Trophoblast cell (in vitro differentiated cells and primary cell): ENCODE measurements at regions not wholly inside any gene's neighbourhood (a gene's known extent, or its start where the extent isn't known, plus 50 kb on each side); places are given as distances from the start of the nearest gene placed in this dataset.

Source experiments
- DNase-seq, 2 donors: peaks; one replicate each; pipeline ENCODE4 v3.0.0-alpha.2; 2016
- H2AFZ ChIP-seq: 2 replicates; pipeline ENCODE4 v1.6.1; 2013; ENCODE audit warnings: low read length, moderate library complexity, mild to moderate bottlenecking; ENCODE audit not compliant: insufficient read depth, poor library complexity
- H2AK5ac ChIP-seq: 2 replicates; pipeline ENCODE4 v1.6.1; 2013; ENCODE audit warnings: mild to moderate bottlenecking, low read length
- H2BK120ac ChIP-seq: 2 replicates; pipeline ENCODE4 v1.6.1; 2013; ENCODE audit warnings: low read length, mild to moderate bottlenecking, moderate library complexity; ENCODE audit not compliant: insufficient read depth, poor library complexity
- H2BK12ac ChIP-seq: 2 replicates; pipeline ENCODE4 v1.6.1; 2013; ENCODE audit warnings: mild to moderate bottlenecking, low read length, moderate library complexity
- H2BK5ac ChIP-seq: 2 replicates; pipeline ENCODE4 v1.6.1; 2013; ENCODE audit warnings: low read length, low read depth, moderate library complexity, mild to moderate bottlenecking; ENCODE audit not compliant: poor library complexity
- H3K14ac ChIP-seq: 2 replicates; pipeline ENCODE4 v1.6.1; 2013; ENCODE audit warnings: mild to moderate bottlenecking, low read length
- H3K18ac ChIP-seq: 2 replicates; pipeline ENCODE4 v1.6.1; 2013; ENCODE audit warnings: mild to moderate bottlenecking, low read length
- H3K23ac ChIP-seq: 2 replicates; pipeline ENCODE4 v1.6.1; 2013; ENCODE audit warnings: low read length
- H3K27ac ChIP-seq: 2 replicates; pipeline ENCODE4 v1.5.1; 2013; ENCODE audit warnings: low read depth, mild to moderate bottlenecking, inconsistent platforms, low read length, moderate library complexity
- H3K27me3 ChIP-seq: 2 replicates; pipeline ENCODE4 v1.6.1; 2013; ENCODE audit warnings: inconsistent platforms, mild to moderate bottlenecking, low read length, moderate library complexity; ENCODE audit not compliant: insufficient read depth
- H3K36me3 ChIP-seq, 2 experiments: 1 replicate in 1 of 2; 2 replicates in 1 of 2; pipeline ENCODE4 v1.6.1; 2013; ENCODE audit warnings: low read length in 2 of 2, mild to moderate bottlenecking in 2 of 2, moderate library complexity in 1 of 2; ENCODE audit not compliant: insufficient read depth in 2 of 2, control insufficient read depth in 1 of 2
- H3K4ac ChIP-seq: 2 replicates; pipeline ENCODE4 v1.6.1; 2013; ENCODE audit warnings: low read depth, mild to moderate bottlenecking, low read length, moderate library complexity
- H3K4me1 ChIP-seq, 2 experiments: 1 replicate in 1 of 2; 2 replicates in 1 of 2; pipeline ENCODE4 v1.6.1; 2013; ENCODE audit warnings: low read length in 2 of 2, mild to moderate bottlenecking in 2 of 2, moderate library complexity in 1 of 2; ENCODE audit not compliant: insufficient read depth in 2 of 2, control insufficient read depth in 1 of 2
- H3K4me2 ChIP-seq: 2 replicates; pipeline ENCODE4 v1.6.1; 2013; ENCODE audit warnings: inconsistent platforms, mild to moderate bottlenecking, low read length, moderate library complexity
- H3K4me3 ChIP-seq: 2 replicates; pipeline ENCODE4 v1.5.1; 2013; ENCODE audit warnings: mild to moderate bottlenecking, low read depth, low read length, inconsistent platforms
- H3K79me1 ChIP-seq: one replicate; pipeline ENCODE4 v1.6.1; 2013; ENCODE audit warnings: low read length
- H3K79me2 ChIP-seq: 2 replicates; pipeline ENCODE4 v1.6.1; 2013; ENCODE audit warnings: low read length, mild to moderate bottlenecking; ENCODE audit not compliant: control insufficient read depth, insufficient read depth, poor library complexity
- H3K9ac ChIP-seq: 2 replicates; pipeline ENCODE4 v1.6.1; 2013; ENCODE audit warnings: mild to moderate bottlenecking, low read length
- H3K9me3 ChIP-seq: 2 replicates; pipeline ENCODE4 v1.6.1; 2013; ENCODE audit warnings: low read depth, mild to moderate bottlenecking, control low read depth, inconsistent platforms, low read length; ENCODE audit not compliant: insufficient read depth
- H4K12ac ChIP-seq: 2 replicates; pipeline ENCODE4 v1.6.1; 2013; ENCODE audit warnings: low read depth, mild to moderate bottlenecking, low read length, moderate library complexity
- H4K8ac ChIP-seq: 2 replicates; pipeline ENCODE4 v1.6.1; 2013; ENCODE audit warnings: low read depth, mild to moderate bottlenecking, low read length, moderate library complexity
- H4K91ac ChIP-seq: one replicate; pipeline ENCODE4 v1.6.1; 2013; ENCODE audit warnings: low read depth, mild to moderate bottlenecking, low read length, moderate library complexity
- WGBS: extraction: QIAGEN DNeasy Blood & Tissue Kit; methylation state at CpG from one replicate; pipeline ENCODE4 v1.1.7; 2013; ENCODE audit warnings: missing lambda C conversion rate; ENCODE audit not compliant: insufficient read length, insufficient coverage; ENCODE audit errors: extremely low coverage; 5-methylcytosine and 5-hydroxymethylcytosine counted together

GRCh38 chrX:88982183-88982582 lies 235.2 kb downstream of the CPXCR1 start:
- no peak overlapping the region for H4K12ac ChIP-seq
- H2AK5ac ChIP-seq: no peak overlapping the region
- no peak overlapping the region for H2BK5ac ChIP-seq
- H3K27me3 ChIP-seq: no peaks in the 10 kb centered on the region
- H3K18ac ChIP-seq: no peak overlapping the region
- no peaks in the 10 kb centered on the region for H3K4me1 ChIP-seq
- H4K91ac ChIP-seq: no peak overlapping the region
- H3K79me1 ChIP-seq: no peaks in the 10 kb centered on the region
- H3K4ac ChIP-seq: no peak overlapping the region
- no peaks in the 10 kb centered on the region for H3K9me3 ChIP-seq
- no peak overlapping the region for H3K23ac ChIP-seq
- no peak overlapping the region for H3K27ac ChIP-seq
- no peaks in the 10 kb centered on the region for H3K79me2 ChIP-seq
- DNase-seq: no peak
- no peak overlapping the region for H3K9ac ChIP-seq
- H3K4me2 ChIP-seq: no peak overlapping the region
- H4K8ac ChIP-seq: no peak overlapping the region
- no peak overlapping the region for H3K14ac ChIP-seq
- no peak overlapping the region for H2BK120ac ChIP-seq
- no CpG with 5 or more reads among the region's 22 CpGs for WGBS
- no peak overlapping the region for H3K4me3 ChIP-seq
- H2AFZ ChIP-seq: no peak overlapping the region
- no peak overlapping the region for H2BK12ac ChIP-seq
- no peaks in the 10 kb centered on the region for H3K36me3 ChIP-seq

DNA sequence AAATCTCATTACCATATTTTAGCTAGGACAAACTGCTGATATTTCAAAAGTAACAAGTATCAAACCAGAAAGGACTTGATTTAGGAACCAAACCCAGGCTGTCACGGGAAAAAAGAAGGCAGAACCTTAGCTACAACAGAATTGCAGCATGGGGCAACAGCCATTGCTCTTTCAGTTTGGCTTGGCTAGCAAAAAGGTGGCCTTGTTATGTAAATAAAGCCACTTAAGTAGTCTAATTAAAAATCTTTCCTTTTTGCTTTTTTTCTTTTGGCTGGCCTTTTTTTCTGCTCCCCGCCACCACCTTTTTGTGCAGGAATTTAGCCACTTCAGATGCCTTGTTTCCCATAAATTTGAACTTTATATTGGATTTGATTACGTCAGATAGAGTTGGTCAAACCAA lies 235.9 kb downstream of the CPXCR1 start:
- no peak overlapping the region for H2AK5ac ChIP-seq
- no peaks in the 10 kb centered on the region for H3K9me3 ChIP-seq
- H3K18ac ChIP-seq: no peak overlapping the region
- no peaks in the 10 kb centered on the region for H3K36me3 ChIP-seq
- no peak overlapping the region for H3K9ac ChIP-seq
- no CpG with 5 or more reads among the region's 3 CpGs for WGBS
- H3K4me1 ChIP-seq: no peaks in the 10 kb centered on the region
- no peak for DNase-seq
- no peak overlapping the region for H4K12ac ChIP-seq
- H3K4me3 ChIP-seq: no peak overlapping the region
- H3K27me3 ChIP-seq: no peaks in the 10 kb centered on the region
- no peak overlapping the region for H3K14ac ChIP-seq
- H3K79me1 ChIP-seq: no peaks in the 10 kb centered on the region
- no peak overlapping the region for H2AFZ ChIP-seq
- H3K79me2 ChIP-seq: no peaks in the 10 kb centered on the region
- H4K91ac ChIP-seq: no peak overlapping the region
- H3K23ac ChIP-seq: no peak overlapping the region
- H2BK120ac ChIP-seq: no peak overlapping the region
- no peak overlapping the region for H4K8ac ChIP-seq
- no peak overlapping the region for H3K4me2 ChIP-seq
- H3K4ac ChIP-seq: no peak overlapping the region
- H2BK5ac ChIP-seq: no peak overlapping the region
- no peak overlapping the region for H2BK12ac ChIP-seq
- no peak overlapping the region for H3K27ac ChIP-seq

- Histone ChIP-seq H3K4ac (no peak overlapping the region), H3K9me3 (no peaks in the 10 kb centered on the region), H3K27ac (no peak overlapping the region), H3K4me2 (no peak overlapping the region), H3K27me3 (no peaks in the 10 kb centered on the region), H3K9ac (no peak overlapping the region), H4K8ac (no peak overlapping the region), H3K23ac (no peak overlapping the region), H2BK5ac (no peak overlapping the region), H2AFZ (no peak overlapping the region), H3K18ac (no peak overlapping the region), H4K91ac (no peak overlapping the region), H3K79me1 (peaks cover 16% of the 10 kb centered on the region), H3K14ac (no peak overlapping the region), H3K4me3 (no peak overlapping the region), H2AK5ac (no peak overlapping the region), H2BK12ac (no peak overlapping the region), H3K36me3 (no peaks in the 10 kb centered on the region), H4K12ac (no peak overlapping the region), H3K79me2 (peaks cover 2% of the 10 kb centered on the region), H2BK120ac (no peak overlapping the region), H3K4me1 (peaks cover 0 to 9% of the 10 kb centered on the region in 2 experiments)
- DNase-seq: no peak
Measured at GRCh38 chrX:88988796-88989195, 241.8 kb downstream of the CPXCR1 start.

- Histone ChIP-seq H3K4me1 (peaks cover 0 to 9% of the 10 kb centered on the region in 2 experiments), H3K18ac (no peak overlapping the region), H3K4ac (no peak overlapping the region), H3K9me3 (no peaks in the 10 kb centered on the region), H3K79me2 (peaks cover 2% of the 10 kb centered on the region), H3K4me2 (peak overlapping the region; percentile 36), H3K27ac (peak overlapping the region; percentile 97), H2AK5ac (no peak overlapping the region), H4K12ac (no peak overlapping the region), H3K23ac (no peak overlapping the region), H3K79me1 (peaks cover 16% of the 10 kb centered on the region), H3K14ac (no peak overlapping the region), H3K9ac (no peak overlapping the region), H4K91ac (no peak overlapping the region), H2BK120ac (no peak overlapping the region), H3K27me3 (no peaks in the 10 kb centered on the region), H4K8ac (no peak overlapping the region), H3K4me3 (no peak overlapping the region), H2AFZ (no peak overlapping the region), H2BK12ac (no peak overlapping the region), H2BK5ac (no peak overlapping the region), H3K36me3 (no peaks in the 10 kb centered on the region)
- no peak for DNase-seq
- no CpG with 5 or more reads among the region's 1 CpG for WGBS
Measured at GRCh38 chrX:88990882-88991582, 244.0 kb downstream of the CPXCR1 start.
